ENCODE measurements at regions not wholly inside any gene's neighbourhood (a gene's known extent, or its start where the extent isn't known, plus 50 kb on each side); places are given as distances from the start of the nearest gene placed in this dataset.
"Not testable (repeated sequence)": the region's sequence is repeated elsewhere in the genome, so short reads cannot be mapped to it uniquely, and the experiment has no call there.

DNA sequence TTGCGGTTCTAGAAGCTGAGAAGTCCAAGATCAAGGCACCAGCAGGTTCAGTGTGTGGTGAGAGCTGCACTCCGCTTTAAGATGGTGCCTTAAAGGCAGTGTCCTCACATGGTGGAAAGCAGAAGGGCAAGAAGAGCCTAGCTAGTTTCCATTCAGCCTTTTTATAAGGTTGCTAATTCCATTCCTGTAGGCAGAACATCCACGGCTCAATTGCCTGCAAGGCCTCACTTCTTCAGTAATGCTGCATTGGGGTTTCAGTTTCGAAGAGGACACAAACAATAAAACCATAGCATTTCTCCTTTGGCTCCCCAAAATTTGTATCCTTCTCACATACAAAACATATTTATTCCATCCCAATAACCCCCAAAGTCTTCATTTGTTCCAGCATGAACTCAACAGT, 109.5 kb upstream of the KCND2 start:
- DNase-seq, result no peak

DNA sequence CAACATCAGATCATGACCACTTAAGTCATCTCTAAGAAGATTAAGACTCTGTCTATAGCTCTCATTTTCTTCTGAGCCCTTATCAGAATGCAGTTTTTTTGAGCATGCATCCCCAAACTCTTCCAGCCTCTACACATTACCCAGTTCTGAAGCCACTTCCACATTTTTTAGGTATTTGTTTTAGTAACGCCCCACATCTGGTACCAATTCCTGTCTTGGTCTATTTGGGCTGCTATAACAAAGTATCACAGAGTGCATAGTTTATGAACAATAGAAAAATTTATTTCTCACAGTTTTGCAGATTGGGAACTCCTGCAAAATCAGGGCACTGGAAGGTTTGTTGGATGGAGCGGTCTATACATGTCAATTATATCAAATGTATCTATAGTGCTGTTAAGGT, 107.7 kb upstream of the KCND2 start:
- DNase-seq, result no peak

DNA sequence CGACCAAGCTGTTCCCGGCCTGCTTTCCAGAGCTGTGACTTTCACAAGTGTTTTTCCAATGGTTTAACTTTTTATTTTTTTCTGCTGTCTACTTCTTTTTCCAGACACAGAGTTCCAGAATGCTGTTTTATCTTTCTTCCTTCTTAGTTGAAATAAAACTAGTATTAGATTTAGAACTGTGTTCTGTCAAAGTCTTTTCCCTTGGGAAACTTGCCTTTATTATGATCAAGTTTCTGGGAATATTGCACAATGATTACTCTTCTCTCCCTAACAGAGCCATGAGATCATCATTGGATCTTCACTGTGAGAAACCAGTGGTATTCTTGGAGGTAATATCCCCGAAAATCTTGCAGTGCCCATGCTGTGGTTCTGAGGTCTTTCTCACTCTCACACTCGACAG, 104.9 kb upstream of the KCND2 start:
- no peak for DNase-seq

DNA sequence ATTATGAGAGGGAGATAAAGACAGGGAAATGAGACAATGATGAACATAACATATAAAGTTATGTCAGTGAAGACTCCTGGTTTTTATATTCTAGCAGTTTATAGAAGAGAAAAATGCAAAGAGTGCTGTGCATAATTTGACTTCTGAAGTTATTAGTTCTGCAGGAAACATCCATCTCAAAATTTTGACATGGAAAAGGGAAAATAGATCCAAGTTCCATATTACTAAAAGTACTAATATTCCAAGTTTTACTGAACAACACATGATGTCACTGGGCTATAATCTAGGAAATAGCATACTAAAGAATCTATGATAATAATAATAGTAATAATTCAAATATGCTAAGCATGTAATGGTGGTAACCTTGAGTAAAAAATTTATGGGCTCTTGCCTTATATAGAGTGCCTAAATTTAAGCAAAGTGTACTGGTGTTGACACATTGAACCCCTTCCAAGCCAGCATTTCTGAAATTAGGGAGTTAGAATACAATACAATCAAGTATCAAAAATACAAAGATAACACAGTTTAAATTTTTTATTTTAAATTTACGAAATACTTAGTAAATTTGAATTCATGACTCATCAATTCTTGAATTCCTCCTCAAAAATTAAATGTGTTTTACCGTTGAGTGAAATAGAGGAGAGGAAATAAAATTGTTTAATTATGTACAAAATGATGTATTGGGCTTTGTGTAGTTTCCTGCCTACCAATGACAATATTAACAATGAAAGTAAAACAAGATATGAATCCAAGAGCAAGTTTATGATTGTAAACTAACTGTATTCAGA, 102.8 kb upstream of the KCND2 start:
- no peak for DNase-seq

DNA sequence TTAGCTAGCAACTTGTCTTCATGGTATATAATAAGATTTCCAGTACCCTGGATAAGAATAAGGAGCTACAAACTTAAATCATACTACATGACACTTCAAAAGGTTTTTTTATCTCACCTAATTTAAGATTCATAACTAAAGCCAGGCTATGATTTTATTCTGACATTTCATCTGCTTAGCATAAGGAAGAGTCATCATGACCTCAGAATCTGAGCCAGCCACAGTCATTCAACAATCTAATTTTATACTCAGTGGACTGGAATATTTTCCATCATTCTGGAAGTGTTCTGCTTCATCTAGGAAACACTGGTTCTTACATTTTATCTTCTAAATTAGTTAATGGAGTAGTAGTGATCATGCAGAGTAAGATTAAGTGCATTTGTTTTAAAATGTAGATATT, 102.1 kb upstream of the KCND2 start:
- DNase-seq, result no peak

DNA sequence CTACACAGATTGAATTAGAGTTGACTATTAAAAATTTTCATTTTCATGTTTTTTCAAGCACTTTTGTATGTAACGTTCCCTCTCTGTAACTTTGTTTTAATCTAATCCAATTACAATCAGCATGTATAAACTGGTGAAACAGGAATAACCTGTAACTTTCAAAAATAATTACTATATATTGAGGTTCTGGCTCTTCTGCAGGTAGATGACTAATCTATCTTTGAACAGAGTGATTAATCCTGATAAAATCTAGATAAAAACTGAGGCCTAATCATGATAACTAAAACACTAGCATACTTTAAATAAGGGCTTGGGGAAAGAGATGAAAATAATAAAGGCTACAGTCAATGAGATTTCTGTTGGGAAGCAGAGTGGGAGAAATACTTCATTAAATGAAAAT, 101.6 kb upstream of the KCND2 start:
- no peak for DNase-seq

DNA sequence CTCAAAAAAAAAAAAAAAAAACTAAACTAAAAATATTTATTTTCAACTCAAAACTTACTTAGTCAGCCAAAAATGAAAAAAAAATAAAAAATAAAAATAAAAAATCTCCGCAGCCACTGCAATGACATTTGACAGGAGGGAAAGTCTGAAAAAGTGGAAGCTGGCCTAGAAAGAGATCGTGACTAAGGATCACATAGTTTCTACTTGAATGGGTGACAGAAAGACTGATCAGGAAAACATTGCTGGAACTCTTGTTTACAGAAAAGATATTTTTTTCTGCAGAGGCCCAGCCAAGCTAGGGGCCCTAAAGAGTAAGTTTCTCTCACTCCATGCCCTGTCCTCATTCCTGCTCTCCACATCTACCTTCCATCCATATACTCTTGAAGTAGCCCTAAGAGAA, 92.8 kb upstream of the KCND2 start:
- no peak for DNase-seq

DNA sequence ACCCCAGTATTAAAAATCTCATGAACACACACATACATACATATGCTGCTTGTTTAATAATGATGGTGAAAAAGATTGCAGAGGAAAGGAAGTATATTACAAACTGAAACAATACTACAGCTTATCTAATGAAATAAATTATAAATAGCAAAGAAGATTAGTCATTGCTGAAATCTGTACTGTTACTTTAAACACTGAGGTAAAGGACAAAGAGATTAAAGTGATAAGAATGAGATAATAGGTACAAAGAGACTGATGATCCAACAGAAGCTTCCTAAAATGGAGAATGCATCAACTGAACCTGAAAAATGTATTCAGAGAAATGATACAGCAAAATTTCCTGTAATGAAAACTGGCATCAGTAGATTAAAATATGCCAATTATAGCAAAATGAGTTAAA, 91.5 kb upstream of the KCND2 start:
- DNase-seq, result no peak

DNA sequence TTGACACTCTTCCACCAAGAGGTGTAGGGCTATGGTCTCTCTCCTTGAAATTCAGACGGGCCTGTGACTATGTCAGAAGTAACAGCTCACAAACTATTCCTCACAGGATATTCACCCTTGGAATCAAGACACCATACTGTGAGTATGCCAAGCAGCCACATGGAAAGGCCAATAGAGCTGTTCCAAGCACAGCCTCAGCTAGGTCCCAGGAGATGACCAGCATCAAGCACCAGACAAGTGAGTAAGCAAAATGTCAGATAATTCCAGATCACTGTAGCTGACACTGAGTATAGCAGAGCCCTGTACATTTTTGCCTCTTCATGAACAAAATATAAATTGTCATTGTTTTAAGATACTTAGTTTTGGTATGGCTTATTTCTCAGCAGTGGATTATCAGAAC, 88.1 kb upstream of the KCND2 start:
- DNase-seq, result no peak

DNA sequence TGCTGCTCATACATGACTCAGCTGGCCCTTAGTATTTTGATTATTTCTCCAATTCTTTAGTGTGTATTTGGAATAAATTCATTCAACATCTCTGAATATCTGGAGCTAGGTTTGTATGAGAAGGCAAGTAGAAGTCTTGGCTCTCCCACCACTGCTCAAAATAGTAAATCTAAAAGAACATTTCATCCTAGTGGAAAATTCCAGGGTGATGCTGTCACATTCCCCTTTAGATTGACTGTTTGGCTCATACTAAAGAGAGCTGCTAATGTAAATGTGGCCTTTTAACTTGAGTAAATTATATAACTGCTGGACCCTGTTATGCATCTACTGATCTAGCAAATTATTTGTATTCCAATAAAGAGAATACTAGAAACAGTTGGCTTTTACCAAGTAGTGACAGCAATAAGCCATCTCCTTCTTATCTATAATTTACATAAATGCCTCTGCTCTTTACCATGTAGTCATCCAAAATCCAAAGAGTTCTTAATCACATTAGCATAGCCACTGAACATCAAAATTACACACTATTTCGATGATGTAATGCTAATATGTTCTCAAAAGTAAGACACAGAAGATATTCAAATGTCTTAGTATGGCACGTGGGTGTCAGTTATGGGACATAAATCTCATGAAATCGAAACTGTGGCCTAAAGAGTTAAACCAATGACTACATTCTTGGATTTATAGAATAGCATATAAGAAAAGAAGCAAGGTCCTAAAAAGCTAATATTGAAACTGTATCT, 86.9 kb upstream of the KCND2 start:
- DNase-seq, result no peak

DNA sequence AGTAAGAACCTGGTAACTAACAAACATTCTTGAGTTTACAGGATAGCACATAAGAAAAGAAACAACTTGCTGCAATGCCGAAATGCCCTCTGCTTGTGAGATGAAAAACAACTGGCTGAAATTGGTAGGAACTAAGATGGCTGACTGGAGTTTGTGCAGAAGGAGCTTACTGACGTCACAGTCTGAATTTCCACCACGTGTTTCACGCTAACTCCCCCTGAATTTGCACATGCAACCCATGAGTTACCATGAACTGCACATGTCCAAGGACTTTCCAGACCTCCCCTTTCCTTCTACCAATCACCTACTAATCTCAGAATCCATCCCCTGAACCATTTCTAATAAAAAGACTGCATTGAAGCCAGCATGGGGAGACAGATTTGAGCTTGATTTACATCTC, 86.3 kb upstream of the KCND2 start:
- no peak for DNase-seq

DNA sequence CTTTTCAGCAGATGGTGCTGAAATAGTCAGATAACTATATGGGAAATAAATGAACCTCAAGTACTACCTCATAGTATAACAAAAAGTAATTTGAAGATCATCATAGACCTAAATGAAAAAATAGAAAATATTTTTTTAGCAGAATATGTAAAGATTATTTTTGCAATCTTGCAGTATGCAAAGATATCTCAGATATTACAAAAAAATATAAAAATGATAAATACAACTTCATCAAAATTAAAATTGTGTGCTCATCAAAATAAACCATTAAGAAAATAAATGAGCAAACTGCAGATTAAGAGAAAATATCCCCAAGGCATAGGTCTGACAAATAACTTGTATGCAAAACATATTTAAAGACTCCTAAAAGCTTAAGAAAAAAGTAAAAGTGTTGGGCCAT, 83.4 kb upstream of the KCND2 start:
- DNase-seq, result no peak

DNA sequence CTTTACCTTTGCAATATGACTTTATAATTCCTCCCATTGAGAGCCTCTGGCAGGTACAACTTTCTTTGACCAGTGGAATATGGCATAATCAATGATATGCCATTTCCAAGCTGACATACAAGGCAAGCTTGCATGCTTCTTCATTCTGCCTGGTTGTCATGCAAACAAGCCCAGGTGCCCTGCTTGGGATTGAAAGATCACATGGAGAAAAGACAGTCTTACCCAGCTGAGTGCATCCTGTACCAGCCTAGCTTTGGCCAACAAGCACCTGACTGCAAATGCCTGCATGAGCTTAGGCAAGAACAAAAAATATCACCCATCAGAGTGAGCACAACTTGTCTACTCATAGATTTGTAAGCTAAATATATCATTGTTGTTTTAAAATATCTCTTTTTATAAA, 82.9 kb upstream of the KCND2 start:
- DNase-seq, result no peak

DNA sequence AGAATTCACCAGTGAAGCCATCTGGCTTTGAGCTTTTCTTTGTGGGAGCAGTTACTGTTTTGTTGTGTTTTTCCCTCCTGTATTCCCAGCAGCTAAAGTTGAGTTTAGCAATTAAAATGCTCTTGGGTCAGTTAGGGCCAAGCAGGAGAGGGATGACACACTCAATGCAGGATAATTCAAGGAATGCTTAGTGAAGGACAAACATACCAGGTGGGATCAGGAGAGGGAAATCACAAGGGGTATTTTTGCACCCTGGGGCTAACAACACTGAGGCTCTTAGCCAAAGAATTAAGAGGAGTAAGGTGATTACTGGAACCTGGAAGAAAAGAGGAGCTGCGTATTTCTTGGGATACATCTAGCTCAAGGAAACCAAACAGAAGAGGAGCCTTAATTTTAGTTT, 82.4 kb upstream of the KCND2 start:
- no peak for DNase-seq

DNA sequence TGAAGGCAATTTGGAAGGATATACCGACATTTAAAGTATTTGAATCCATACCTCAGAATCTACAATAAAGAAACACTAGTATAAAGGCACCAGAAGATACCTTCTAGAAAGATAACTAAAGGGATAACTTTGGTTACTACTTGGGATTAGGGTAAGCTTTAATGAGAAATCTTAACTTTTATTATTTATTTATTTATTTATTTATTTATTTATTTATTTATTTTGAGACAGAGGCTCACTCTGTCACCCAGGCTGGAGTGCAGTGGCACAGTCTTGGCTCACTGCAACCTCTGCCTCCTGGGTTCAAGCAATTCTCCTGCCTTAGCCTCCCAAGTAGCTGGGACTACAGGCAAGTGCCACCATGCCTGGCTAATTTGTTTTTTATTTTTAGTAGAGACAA, 81.6 kb upstream of the KCND2 start:
- not testable (repeated sequence) for DNase-seq

DNA sequence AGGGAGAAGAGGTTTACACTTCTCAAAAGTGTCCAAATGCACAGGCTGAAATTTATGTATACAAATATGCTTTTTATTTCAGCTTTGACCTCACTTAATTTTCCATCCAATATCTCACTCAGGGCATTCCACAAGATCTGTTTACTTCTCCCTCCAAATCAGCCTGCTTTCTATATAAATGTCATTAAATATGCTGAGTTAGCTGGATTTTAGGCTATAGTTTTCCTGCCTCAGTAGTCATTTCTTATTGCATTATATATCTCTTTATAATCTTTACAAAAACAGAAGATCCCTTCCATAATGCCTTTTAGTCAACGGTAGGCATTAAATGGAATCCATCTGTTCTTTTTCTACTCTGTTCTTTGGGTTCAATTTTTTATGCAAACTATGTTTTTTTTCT, 71.7 kb upstream of the KCND2 start:
- DNase-seq, result no peak

DNA sequence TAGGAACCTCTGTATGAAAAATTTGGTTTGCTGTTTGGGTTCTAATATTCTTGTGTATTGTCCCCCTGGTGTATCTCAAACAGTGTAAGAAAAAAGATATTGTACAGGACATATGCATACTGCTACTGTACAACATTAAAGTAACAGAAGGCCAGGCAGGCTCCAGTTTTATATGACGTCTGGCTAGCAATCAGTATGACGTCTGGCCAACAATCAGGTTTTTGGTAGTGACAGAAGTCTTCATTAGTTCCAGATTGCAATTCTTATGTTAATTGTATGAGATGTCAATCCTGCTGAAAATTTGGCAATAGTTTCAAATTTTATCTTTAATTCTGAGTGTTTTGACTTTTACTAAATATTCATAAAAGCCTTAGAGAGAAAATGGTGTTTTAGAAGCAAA, 67.9 kb upstream of the KCND2 start:
- DNase-seq, result no peak

DNA sequence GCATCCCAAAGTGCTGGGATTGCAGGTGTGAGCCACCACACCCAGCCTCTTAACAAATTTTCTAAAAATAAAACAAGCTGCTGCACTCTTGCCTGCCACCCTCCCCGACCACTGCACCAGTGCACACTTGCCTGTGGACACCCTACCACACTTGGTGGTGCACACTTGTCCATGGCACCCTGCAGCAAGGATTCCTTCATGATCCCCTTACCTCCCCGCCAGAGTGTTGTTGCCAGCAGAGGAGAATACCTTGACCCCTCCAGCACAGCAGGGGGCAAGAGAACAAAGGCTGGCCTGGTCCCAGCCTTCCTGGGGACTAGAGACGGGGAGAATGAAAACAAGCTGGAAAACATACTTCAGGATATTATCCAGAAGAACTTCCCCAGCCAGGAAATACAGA, 65.9 kb upstream of the KCND2 start:
- DNase-seq, result no peak

DNA sequence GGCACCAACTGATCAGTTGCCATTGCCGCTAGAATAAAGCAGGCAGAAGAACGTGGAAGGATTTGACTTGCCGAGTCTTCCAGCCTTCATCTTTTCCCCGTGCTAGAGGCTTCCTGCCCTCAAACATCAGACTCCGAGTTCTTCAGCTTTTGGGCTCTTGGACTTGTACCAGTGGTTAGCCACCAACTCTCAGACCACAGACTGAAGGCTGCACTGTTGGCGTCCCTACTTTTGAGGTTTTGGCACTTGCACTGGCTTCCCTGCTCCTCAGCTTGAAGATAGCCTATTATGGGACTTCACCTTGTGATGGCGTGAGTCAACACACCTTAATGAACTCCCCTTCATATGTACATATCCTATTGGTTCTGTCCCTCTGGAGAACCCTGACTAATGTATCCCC, 57.3 kb upstream of the KCND2 start:
- no peak for DNase-seq

DNA sequence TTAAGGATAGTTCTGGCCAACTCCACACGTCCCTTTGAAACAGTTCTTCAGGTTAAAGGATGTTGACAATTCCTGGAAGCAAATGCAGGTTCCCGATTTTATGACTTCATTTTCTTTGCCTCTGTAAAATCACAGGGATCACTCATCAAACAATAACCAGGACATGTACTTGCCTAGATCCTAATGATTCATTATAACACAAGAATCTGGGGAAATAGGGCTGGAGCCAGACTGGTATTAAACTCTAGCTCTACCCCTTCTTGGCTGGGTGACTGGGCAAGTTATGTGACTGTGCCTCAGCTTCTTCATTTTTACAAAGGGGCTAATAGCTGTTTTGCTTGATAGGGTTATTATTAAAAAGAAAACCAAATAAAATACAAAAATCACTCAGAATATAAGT, 56.0 kb upstream of the KCND2 start:
- no peak for DNase-seq

DNA sequence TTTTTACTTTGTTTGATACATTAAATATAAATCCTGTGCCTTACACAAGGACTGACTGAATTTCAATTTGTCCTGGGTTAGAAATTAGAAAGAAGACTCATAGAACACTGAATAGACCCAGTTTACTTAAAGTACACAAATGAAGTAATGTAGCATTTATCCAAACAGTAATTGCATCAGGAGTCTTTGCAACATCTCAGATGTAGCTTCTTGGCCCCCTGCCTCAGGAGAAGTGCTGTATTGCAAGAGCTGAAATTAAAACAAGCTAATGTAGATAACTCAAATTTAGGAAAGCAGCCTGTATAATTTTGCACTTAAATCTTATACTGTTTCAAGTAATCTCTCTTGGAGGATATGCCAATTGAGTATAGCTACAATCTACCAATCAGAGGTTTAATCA, 54.3 kb upstream of the KCND2 start:
- no peak for DNase-seq

DNA sequence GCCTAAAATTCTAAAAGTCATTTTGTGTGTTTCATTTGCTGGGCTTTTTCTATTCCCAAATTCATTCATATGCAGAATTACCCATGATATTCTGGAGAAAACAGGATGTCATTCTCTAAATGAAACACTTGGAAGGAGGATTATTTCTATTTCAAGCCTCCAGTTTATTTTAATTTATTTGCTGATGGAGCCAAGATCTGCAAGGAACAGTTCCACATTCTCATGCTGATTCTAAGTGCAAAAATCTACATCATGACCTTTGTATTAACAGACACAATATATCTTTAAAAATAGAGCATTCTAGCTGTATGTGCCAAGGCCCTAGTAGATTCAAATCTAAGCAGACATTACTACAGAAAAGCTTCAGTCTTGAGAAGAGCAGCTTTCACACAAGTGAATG, 51.3 kb upstream of the KCND2 start:
- DNase-seq, result no peak
